MM.1S (cell line): ENCODE measurements at regions not wholly inside any gene's neighbourhood (a gene's known extent, or its start where the extent isn't known, plus 50 kb on each side); places are given as distances from the start of the nearest gene placed in this dataset.

ENCODE experiments used
- DNase-seq: peaks from one replicate; pipeline ENCODE4 v3.0.0-alpha.2; 2015
- H2AFZ ChIP-seq: fragments of 300-600 bp; sonication (generic); 2 replicates; pipeline ENCODE4 v1.6.0; 2016; ENCODE audit warnings: antibody characterized with exemption, low read length
- H3F3A ChIP-seq: fragments of 300-600 bp; sonication (generic); 2 replicates; pipeline ENCODE4 v1.6.1; 2016; ENCODE audit warnings: mild to moderate bottlenecking, antibody characterized with exemption, low read length, moderate library complexity, mixed read lengths; ENCODE audit not compliant: insufficient read depth
- H3K27ac ChIP-seq: fragments of 300-600 bp; sonication (generic); 2 replicates; pipeline ENCODE4 v1.5.1; 2016; ENCODE audit warnings: mild to moderate bottlenecking, low read length
- H3K27me3 ChIP-seq: fragments of 300-600 bp; sonication (generic); replicated peaks from 2 replicates; pipeline ENCODE4 v1.6.0; 2016; ENCODE audit warnings: low read length; ENCODE audit not compliant: insufficient read depth
- H3K36me3 ChIP-seq: fragments of 300-600 bp; sonication (generic); replicated peaks from 2 replicates; pipeline ENCODE4 v1.6.1; 2016; ENCODE audit warnings: mild to moderate bottlenecking, low read length, mixed read lengths; ENCODE audit not compliant: insufficient read depth
- H3K4me1 ChIP-seq: fragments of 300-600 bp; sonication (generic); 2 replicates; pipeline ENCODE4 v1.6.1; 2016; ENCODE audit warnings: low read length, mixed read lengths
- H3K4me2 ChIP-seq: fragments of 300-600 bp; sonication (generic); 2 replicates; pipeline ENCODE4 v1.6.0; 2016; ENCODE audit warnings: low read depth, low read length
- H3K4me3 ChIP-seq: fragments of 300-600 bp; sonication (generic); 2 replicates; pipeline ENCODE4 v1.5.1; 2016; ENCODE audit warnings: low read length, mixed read lengths
- H3K79me2 ChIP-seq: fragments of 300-600 bp; sonication (generic); 2 replicates; pipeline ENCODE4 v1.6.1; 2016; ENCODE audit warnings: mixed run types, low read length, mixed read lengths
- H3K9ac ChIP-seq: fragments of 300-600 bp; sonication (generic); 2 replicates; pipeline ENCODE4 v1.6.1; 2016; ENCODE audit warnings: low read length, mixed read lengths
- H3K9me2 ChIP-seq: fragments of 300-600 bp; sonication (generic); replicated peaks from 2 replicates; pipeline ENCODE4 v1.6.1; 2016; ENCODE audit warnings: mild to moderate bottlenecking, low read length, mixed read lengths; ENCODE audit not compliant: insufficient read depth
- H3K9me3 ChIP-seq: fragments of 300-600 bp; sonication (generic); replicated peaks from 2 replicates; pipeline ENCODE4 v1.6.1; 2016; ENCODE audit warnings: mild to moderate bottlenecking, low read length, mixed read lengths; ENCODE audit not compliant: insufficient read depth
- H4K20me1 ChIP-seq: fragments of 300-600 bp; sonication (generic); 2 replicates; pipeline ENCODE4 v1.6.1; 2016; ENCODE audit warnings: mild to moderate bottlenecking, low read length, moderate library complexity, mixed read lengths; ENCODE audit not compliant: insufficient read depth
- CTCF ChIP-seq: fragments of 300-600 bp; sonication (generic); IDR thresholded peaks from 2 replicates; pipeline ENCODE4 v1.5.1; 2016; ENCODE audit warnings: antibody characterized with exemption, low read length, mixed read lengths
- EZH2 ChIP-seq: fragments of 300-600 bp; sonication (generic); optimal IDR thresholded peaks from 2 replicates; pipeline ENCODE3; 2017; ENCODE audit warnings: low read depth, mild to moderate bottlenecking, antibody characterized with exemption, low read length, mixed read lengths
- EZH2phosphoT487 ChIP-seq: fragments of 300-600 bp; sonication (generic); IDR thresholded peaks from 2 replicates; pipeline ENCODE4 v1.6.1; 2018; ENCODE audit warnings: antibody characterized with exemption, low read length

DNA sequence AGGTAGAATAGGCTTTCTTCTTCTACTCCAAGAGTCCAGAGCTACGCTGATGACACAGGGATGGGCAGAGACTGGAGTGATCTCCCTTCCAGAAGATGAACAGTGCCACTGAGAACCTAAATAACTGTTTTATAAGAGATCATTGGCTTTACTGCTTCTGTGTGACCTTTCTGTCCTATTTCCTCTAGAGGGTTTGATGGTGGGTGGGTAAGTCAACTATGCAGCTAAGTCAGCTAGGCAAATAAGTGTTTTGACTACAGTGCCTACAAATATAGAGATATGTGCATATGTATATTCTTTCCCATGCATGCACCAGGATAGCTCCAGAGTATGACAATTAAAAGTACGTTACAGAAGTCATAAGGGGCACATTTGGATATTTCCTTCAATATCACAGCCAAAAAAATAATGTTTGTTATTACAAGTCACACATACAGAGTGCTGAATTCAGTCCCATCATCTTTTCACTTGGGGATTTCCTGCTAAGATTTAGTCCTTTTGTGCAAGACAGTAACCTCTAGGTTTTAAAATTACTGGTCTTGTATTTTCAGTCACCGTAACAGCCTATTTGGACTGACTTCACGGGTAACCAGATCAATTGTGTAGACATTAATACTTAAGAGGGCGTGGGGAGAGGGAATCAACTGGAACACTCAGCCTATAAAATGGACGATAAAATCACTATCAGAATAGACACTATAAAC, 412.6 kb upstream of the SOX5 start:
- no peak overlapping the region for H3K4me2 ChIP-seq
- no peak overlapping the region for H3K4me3 ChIP-seq
- H3K4me1 ChIP-seq = no peaks in the 10 kb centered on the region
- H3K36me3 ChIP-seq = no peaks in the 10 kb centered on the region
- H4K20me1 ChIP-seq = no peaks in the 10 kb centered on the region
- no peak overlapping the region for H3K9ac ChIP-seq
- H2AFZ ChIP-seq = no peak overlapping the region
- no peak overlapping the region for H3K27ac ChIP-seq
- no peaks in the 10 kb centered on the region for H3K9me2 ChIP-seq
- no peak for DNase-seq
- no peaks in the 10 kb centered on the region for H3K27me3 ChIP-seq
- H3F3A ChIP-seq = no peaks in the 10 kb centered on the region
- no peaks in the 10 kb centered on the region for H3K9me3 ChIP-seq
- TF ChIP-seq EZH2 = no peak
- no peak for TF ChIP-seq EZH2phosphoT487
- no peak for TF ChIP-seq CTCF
- H3K79me2 ChIP-seq = no peaks in the 10 kb centered on the region

DNA sequence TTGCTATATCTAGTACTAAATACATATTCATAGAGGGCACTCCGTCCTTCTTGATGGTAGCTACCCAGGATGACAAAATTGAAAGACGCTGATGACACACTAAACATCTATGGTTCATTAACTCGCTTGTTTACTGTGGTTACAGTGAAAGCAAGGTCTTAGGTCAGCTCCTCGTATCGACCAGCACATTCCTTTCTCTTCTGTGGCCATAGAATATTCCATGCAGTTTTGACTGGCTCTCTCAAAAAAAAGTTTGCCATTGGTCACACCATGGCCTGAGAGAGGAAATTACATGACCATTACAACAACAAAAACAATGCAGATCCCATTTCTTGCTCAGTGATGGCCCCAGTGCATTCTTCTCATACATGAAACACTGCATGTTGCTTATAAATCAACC, 411.4 kb upstream of the SOX5 start:
- Histone ChIP-seq H3K9me2 (no peaks in the 10 kb centered on the region), H3K4me2 (no peak overlapping the region), H2AFZ (no peak overlapping the region), H3K9ac (no peak overlapping the region), H3K9me3 (no peaks in the 10 kb centered on the region), H3F3A (no peaks in the 10 kb centered on the region), H3K4me1 (0 out of 2 replicates have a peak, but pooled peaks cover 2% of the 10 kb centered on the region), H3K27me3 (no peaks in the 10 kb centered on the region), H3K27ac (no peak overlapping the region), H3K36me3 (no peaks in the 10 kb centered on the region), H3K79me2 (no peaks in the 10 kb centered on the region), H4K20me1 (no peaks in the 10 kb centered on the region), H3K4me3 (no peak overlapping the region)
- TF ChIP-seq EZH2 = no peak
- no peak for TF ChIP-seq CTCF
- no peak for DNase-seq

DNA sequence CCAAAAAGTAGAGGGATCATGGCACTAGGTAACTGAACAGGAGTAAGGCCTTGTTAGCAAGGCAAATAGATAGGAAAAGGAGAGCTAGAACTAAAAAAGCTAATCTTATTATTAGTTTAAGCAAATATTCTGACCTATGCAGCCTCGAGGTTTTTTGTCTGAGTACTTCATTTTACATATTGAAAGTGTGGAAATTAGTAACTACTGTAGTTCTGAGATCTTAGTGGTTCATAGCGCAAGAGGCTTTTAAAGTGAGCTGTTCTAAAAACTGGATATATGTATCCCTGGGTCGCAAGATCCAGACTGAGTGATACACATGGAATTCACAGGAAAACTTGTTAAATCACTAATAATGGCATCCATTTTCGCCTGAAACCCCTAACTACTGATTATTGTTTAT, 411.0 kb upstream of the SOX5 start:
- H3K9me2 ChIP-seq = no peaks in the 10 kb centered on the region
- H3K4me1 ChIP-seq = 0 out of 2 replicates have a peak, but pooled peaks cover 2% of the 10 kb centered on the region
- H3K27ac ChIP-seq = no peak overlapping the region
- no peaks in the 10 kb centered on the region for H3F3A ChIP-seq
- TF ChIP-seq CTCF (no peak), EZH2phosphoT487 (no peak), EZH2 (no peak)
- no peaks in the 10 kb centered on the region for H3K9me3 ChIP-seq
- H3K9ac ChIP-seq = no peak overlapping the region
- H3K79me2 ChIP-seq = no peaks in the 10 kb centered on the region
- H3K36me3 ChIP-seq = no peaks in the 10 kb centered on the region
- no peak for DNase-seq
- H4K20me1 ChIP-seq = no peaks in the 10 kb centered on the region
- no peak overlapping the region for H3K4me2 ChIP-seq
- H2AFZ ChIP-seq = no peak overlapping the region
- no peak overlapping the region for H3K4me3 ChIP-seq
- no peaks in the 10 kb centered on the region for H3K27me3 ChIP-seq
